Caco-2 (cell line): ENCODE measurements at regions not wholly inside any gene's neighbourhood (a gene's known extent, or its start where the extent isn't known, plus 50 kb on each side); places are given as distances from the start of the nearest gene placed in this dataset.

Experiments used
- BruUV-seq: library from RNA; stranded (reverse); fragments of 400-500 nt; replicated peaks from 2 replicates; lab custom pipeline; 2021; lab: Mats Ljungman, UMichigan
- CTCF ChIA-PET: fragments of 300-600 bp; sonication (Branson Sonifier 250); formaldehyde crosslinking; loops from one replicate; lab custom pipeline; 2022; ENCODE audit warnings: antibody characterized with exemption; lab: Charles Lee
- POLR2A ChIA-PET: fragments of 300-600 bp; sonication (Branson Sonifier 250); formaldehyde crosslinking; loops from one replicate; lab custom pipeline; 2022; ENCODE audit warnings: antibody characterized with exemption; lab: Charles Lee
- DNase-seq, 2 experiments: peaks; one replicate each; pipeline versions ENCODE4 v3.0.0 to v3.0.0-alpha.2; 2020 to 2022
- H3K27me3 ChIP-seq: replicated peaks from 2 replicates; pipeline ENCODE4 v1.6.0; 2011; ENCODE audit warnings: low read length; ENCODE audit not compliant: control insufficient read depth, insufficient read depth
- H3K36me3 ChIP-seq: 2 replicates; pipeline ENCODE4 v1.5.1; 2011; ENCODE audit warnings: low read length; ENCODE audit not compliant: control insufficient read depth, insufficient read depth
- H3K4me1 ChIP-seq: fragments of 250-450 bp; sonication (Bioruptor Pico); 2 replicates; pipeline ENCODE4 v1.5.1; 2020; ENCODE audit warnings: mild to moderate bottlenecking
- H3K4me3 ChIP-seq: 2 replicates; pipeline ENCODE4 v1.5.1; 2011; ENCODE audit warnings: low read depth, mild to moderate bottlenecking, control low read depth, low read length
- H3K9me3 ChIP-seq: fragments of 250-450 bp; sonication (Bioruptor Pico); 2 replicates; pipeline ENCODE4 v1.5.1; 2020; ENCODE audit warnings: mild to moderate bottlenecking, moderate library complexity
- H3K27ac Mint-ChIP-seq: one replicate; pipeline ENCODE4 v1.8.0; 2022; ENCODE audit warnings: mixed read lengths; ENCODE audit not compliant: unreplicated experiment
- H3K27me3 Mint-ChIP-seq: one replicate; pipeline ENCODE4 v1.8.0; 2022; ENCODE audit warnings: mixed read lengths; ENCODE audit not compliant: insufficient read depth, unreplicated experiment
- H3K36me3 Mint-ChIP-seq: one replicate; pipeline ENCODE4 v1.8.0; 2022; ENCODE audit warnings: mild to moderate bottlenecking, mixed read lengths; ENCODE audit not compliant: insufficient read depth, unreplicated experiment
- H3K4me1 Mint-ChIP-seq: one replicate; pipeline ENCODE4 v1.8.0; 2022; ENCODE audit warnings: low read depth, mixed read lengths; ENCODE audit not compliant: unreplicated experiment
- H3K4me3 Mint-ChIP-seq: one replicate; pipeline ENCODE4 v1.8.0; 2022; ENCODE audit warnings: mild to moderate bottlenecking, moderate library complexity, mixed read lengths; ENCODE audit not compliant: unreplicated experiment
- H3K9me3 Mint-ChIP-seq: one replicate; pipeline ENCODE4 v1.8.0; 2022; ENCODE audit warnings: mixed read lengths; ENCODE audit not compliant: unreplicated experiment
- intact Hi-C: fragments of 100-400 bp; cut with micrococcal nuclease; formaldehyde crosslinking; loops from one replicate; pipeline ENCODE4 v1.10.0; 2022; ENCODE audit not compliant: unreplicated experiment
- TF ChIP-seq, protein P1 (sequence below), 2 experiments: fragments of 200-600 bp in 1 of 2; IDR thresholded peaks; 1 replicate in 1 of 2; 2 replicates in 1 of 2; pipeline versions ENCODE4 v1.5.1 to v1.8.0; 2011 to 2022; ENCODE audit warnings: antibody characterized with exemption in 1 of 2, control low read depth in 1 of 2, inconsistent platforms in 1 of 2, low read depth in 1 of 2, low read length in 1 of 2, mild to moderate bottlenecking in 1 of 2, moderate library complexity in 1 of 2; ENCODE audit not compliant: insufficient read depth in 1 of 2, severe bottlenecking in 1 of 2, unreplicated experiment in 1 of 2

GRCh38 chr14:56367416-56367815, 212.2 kb upstream of the TMEM260 start:
- no TSS peak for BruUV-seq
- intact Hi-C loops = no loop called here

GRCh38 chr14:56371737-56372136, 207.9 kb upstream of the TMEM260 start:
- Histone ChIP-seq H3K36me3 (no peaks in the 10 kb centered on the region), H3K4me1 (no peaks in the 10 kb centered on the region), H3K4me3 (no peak overlapping the region), H3K27me3 (no peaks in the 10 kb centered on the region), H3K9me3 (no peaks in the 10 kb centered on the region)
- Mint-ChIP-seq H3K27me3 (peaks cover 20% of the 10 kb centered on the region), H3K36me3 (no peaks in the 10 kb centered on the region), H3K27ac (no peak overlapping the region), H3K4me1 (no peaks in the 10 kb centered on the region), H3K9me3 (peaks cover 25% of the 10 kb centered on the region), H3K4me3 (no peak overlapping the region)
- TF ChIP-seq, protein P1, sequence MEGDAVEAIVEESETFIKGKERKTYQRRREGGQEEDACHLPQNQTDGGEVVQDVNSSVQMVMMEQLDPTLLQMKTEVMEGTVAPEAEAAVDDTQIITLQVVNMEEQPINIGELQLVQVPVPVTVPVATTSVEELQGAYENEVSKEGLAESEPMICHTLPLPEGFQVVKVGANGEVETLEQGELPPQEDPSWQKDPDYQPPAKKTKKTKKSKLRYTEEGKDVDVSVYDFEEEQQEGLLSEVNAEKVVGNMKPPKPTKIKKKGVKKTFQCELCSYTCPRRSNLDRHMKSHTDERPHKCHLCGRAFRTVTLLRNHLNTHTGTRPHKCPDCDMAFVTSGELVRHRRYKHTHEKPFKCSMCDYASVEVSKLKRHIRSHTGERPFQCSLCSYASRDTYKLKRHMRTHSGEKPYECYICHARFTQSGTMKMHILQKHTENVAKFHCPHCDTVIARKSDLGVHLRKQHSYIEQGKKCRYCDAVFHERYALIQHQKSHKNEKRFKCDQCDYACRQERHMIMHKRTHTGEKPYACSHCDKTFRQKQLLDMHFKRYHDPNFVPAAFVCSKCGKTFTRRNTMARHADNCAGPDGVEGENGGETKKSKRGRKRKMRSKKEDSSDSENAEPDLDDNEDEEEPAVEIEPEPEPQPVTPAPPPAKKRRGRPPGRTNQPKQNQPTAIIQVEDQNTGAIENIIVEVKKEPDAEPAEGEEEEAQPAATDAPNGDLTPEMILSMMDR (IDR thresholded peaks at IDR 0.05; ENCODE audit: insufficient read depth in 1 of 2, low read depth in 1 of 2, low read length in 1 of 2, severe bottlenecking in 1 of 2, unreplicated experiment in 1 of 2) = no peak
- no peak for DNase-seq
- BruUV-seq = no TSS peak
- POLR2A ChIA-PET = no interaction called here
- intact Hi-C loops = no loop called here
- CTCF ChIA-PET = no interaction called here

More at GRCh38 chr14:56367416-56367815, 212.2 kb upstream of the TMEM260 start:
- no peaks in the 10 kb centered on the region for H3K27me3 ChIP-seq
- peaks cover 34% of the 10 kb centered on the region for H3K27me3 Mint-ChIP-seq
- H3K4me1 ChIP-seq = no peaks in the 10 kb centered on the region
- POLR2A ChIA-PET = no interaction called here
- CTCF ChIA-PET = no interaction called here
- H3K9me3 Mint-ChIP-seq = peaks cover 18% of the 10 kb centered on the region
- no peaks in the 10 kb centered on the region for H3K9me3 ChIP-seq
- TF ChIP-seq, protein P1 (IDR thresholded peaks at IDR 0.05; ENCODE audit: insufficient read depth in 1 of 2, low read depth in 1 of 2, low read length in 1 of 2, severe bottlenecking in 1 of 2, unreplicated experiment in 1 of 2) = no peak
- no peaks in the 10 kb centered on the region for H3K4me1 Mint-ChIP-seq
- H3K4me3 Mint-ChIP-seq = no peak overlapping the region
- no peak overlapping the region for H3K4me3 ChIP-seq
- no peak for DNase-seq
- H3K27ac Mint-ChIP-seq = no peak overlapping the region
- H3K36me3 Mint-ChIP-seq = peaks cover 6% of the 10 kb centered on the region
- no peaks in the 10 kb centered on the region for H3K36me3 ChIP-seq

- no TSS peak for BruUV-seq
- H3K9me3 Mint-ChIP-seq = peaks cover 25% of the 10 kb centered on the region
- H3K36me3 Mint-ChIP-seq = no peaks in the 10 kb centered on the region
- intact Hi-C loops = no loop called here
- no peaks in the 10 kb centered on the region for H3K9me3 ChIP-seq
- no peak overlapping the region for H3K4me3 ChIP-seq
- TF ChIP-seq, protein P1 (IDR thresholded peaks at IDR 0.05; ENCODE audit: insufficient read depth in 1 of 2, low read depth in 1 of 2, low read length in 1 of 2, severe bottlenecking in 1 of 2, unreplicated experiment in 1 of 2) = no peak
- DNase-seq = no peak
- H3K27me3 ChIP-seq = no peaks in the 10 kb centered on the region; the same call in 1 of the 2 replicates
- H3K4me1 ChIP-seq = no peaks in the 10 kb centered on the region
- no peaks in the 10 kb centered on the region for H3K4me1 Mint-ChIP-seq
- ChIA-PET POLR2A (no interaction called here), CTCF (no interaction called here)
- H3K36me3 ChIP-seq = no peaks in the 10 kb centered on the region
- H3K27me3 Mint-ChIP-seq = peaks cover 23% of the 10 kb centered on the region
- no peak overlapping the region for H3K27ac Mint-ChIP-seq
- no peak overlapping the region for H3K4me3 Mint-ChIP-seq
Measured at GRCh38 chr14:56374421-56374820, 205.2 kb upstream of the TMEM260 start.
